ENCODE measurements at regions not wholly inside any gene's neighbourhood (a gene's known extent, or its start where the extent isn't known, plus 50 kb on each side); places are given as distances from the start of the nearest gene placed in this dataset.

GRCh38 chr21:16199539-16199938 lies 469.8 kb downstream of the USP25 start:
- Histone ChIP-seq H3K27ac (no peak overlapping the region), H3K4me3 (no peak overlapping the region), H3K36me3 (no peaks in the 10 kb centered on the region), H3K27me3 (no peaks in the 10 kb centered on the region), H3K4me1 (peaks cover 0 to 26% (median 0%) of the 10 kb centered on the region in 9 donors), H3K9me3 (peaks cover 0 to 20% (median 0%) of the 10 kb centered on the region in 11 donors)
- intact Hi-C loops (cut with DNase I) = loop anchor here in 5 of 10 donors (5.0 to 10.0 kb wide), 7 partner anchors 103 to 225 kb away; no protein-coding TSS in a partner anchor
- TF ChIP-seq CTCF (IDR thresholded peaks at IDR 0.05) = no peak
- ATAC-seq (no peak), DNase-seq (no peak)
- 0 to 9% methylated on average over 1 of the region's 1 CpG for WGBS, 2 donors

GRCh38 chr21:16201718-16202117 lies 471.9 kb downstream of the USP25 start:
- peaks cover 0 to 13% (median 0%) of the 10 kb centered on the region in 9 donors for H3K4me1 ChIP-seq
- intact Hi-C loops (cut with DNase I) = no loop called here
- ATAC-seq (no peak), DNase-seq (no peak)
- H3K27me3 ChIP-seq = no peaks in the 10 kb centered on the region
- 96 to 100% methylated on average over 1 of the region's 1 CpG for WGBS, 2 donors
- TF ChIP-seq CTCF (IDR thresholded peaks at IDR 0.05) = no peak
- no peaks in the 10 kb centered on the region for H3K36me3 ChIP-seq
- H3K9me3 ChIP-seq = peaks cover 0 to 20% (median 0%) of the 10 kb centered on the region in 11 donors
- no peak overlapping the region for H3K4me3 ChIP-seq
- H3K27ac ChIP-seq = no peak overlapping the region

- no peak for TF ChIP-seq CTCF (IDR thresholded peaks at IDR 0.05)
Measured at GRCh38 chr21:16205527-16205926, 475.7 kb downstream of the USP25 start.

DNA sequence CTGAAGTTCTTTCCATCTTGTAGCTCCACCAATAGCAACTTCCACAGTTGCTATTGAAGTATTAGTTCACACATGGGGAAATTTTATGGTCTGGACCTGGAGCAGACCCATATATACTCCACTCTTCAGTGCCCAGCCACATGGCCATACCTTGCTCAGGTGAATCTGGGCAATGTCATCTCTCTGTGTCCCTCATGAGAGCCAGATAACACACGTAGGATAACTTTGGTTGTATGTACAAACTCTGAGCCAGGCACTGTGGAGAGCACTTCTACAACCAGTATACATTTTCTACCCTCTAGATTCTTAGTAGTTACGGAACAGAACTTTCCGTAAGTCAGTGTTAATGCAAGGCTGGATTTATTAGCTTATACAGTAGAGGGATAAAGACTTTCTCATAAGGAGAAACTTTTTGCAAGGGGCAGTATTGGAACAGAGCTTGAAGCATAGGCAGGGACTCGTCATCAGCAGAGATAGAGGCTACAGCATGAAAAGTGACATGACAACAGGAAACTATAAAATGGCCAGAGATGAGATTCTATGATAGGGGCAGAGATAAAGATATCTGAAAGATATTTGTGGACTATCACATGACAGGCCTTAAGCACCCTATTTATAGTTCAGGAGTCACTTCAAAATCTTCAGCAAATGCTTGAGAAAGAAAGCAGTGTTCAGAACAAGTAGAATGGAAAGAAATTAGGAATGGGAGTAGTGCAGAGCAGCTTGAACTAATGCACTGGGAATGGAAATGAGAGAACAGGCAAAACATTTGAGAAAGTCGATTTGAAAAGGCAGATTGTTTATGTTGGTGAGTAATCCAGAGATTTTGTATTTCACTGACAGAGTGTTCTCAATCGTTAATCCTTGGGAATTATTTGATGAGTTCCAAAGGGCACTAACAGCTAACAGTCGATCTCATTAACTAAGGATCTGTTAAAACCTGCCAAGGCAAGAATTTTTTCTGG lies 481.8 kb downstream of the USP25 start:
- Histone ChIP-seq H3K4me3 (peak overlapping the region in 3 of 10 donors; percentile 17 to 24 (median 23)), H3K36me3 (no peaks in the 10 kb centered on the region), H3K27me3 (no peaks in the 10 kb centered on the region), H3K4me1 (peaks cover 0 to 43% (median 14%) of the 10 kb centered on the region in 9 donors), H3K27ac (peak overlapping the region; percentile 13 to 60 (median 34)), H3K9me3 (no peaks in the 10 kb centered on the region)
- intact Hi-C loops (cut with DNase I) = loop anchor here in 1 of 10 donors (10.0 kb wide), 1 partner anchor 223 kb away; no protein-coding TSS in a partner anchor
- 49 to 55% methylated on average over 7 of the region's 7 CpGs for WGBS, 2 donors
- DNase-seq (no peak), ATAC-seq (peak in 7 of 8 donors; percentile 38 to 62 (median 55))
- TF ChIP-seq CTCF (IDR thresholded peaks at IDR 0.05) = no peak

More at GRCh38 chr21:16205527-16205926, 475.7 kb downstream of the USP25 start:
- peaks cover 0 to 4% (median 0%) of the 10 kb centered on the region in 11 donors for H3K9me3 ChIP-seq
- H3K36me3 ChIP-seq = no peaks in the 10 kb centered on the region
- no peak overlapping the region for H3K27ac ChIP-seq
- H3K4me1 ChIP-seq = no peaks in the 10 kb centered on the region
- WGBS, 2 donors = 64 to 68% methylated on average over 3 of the region's 3 CpGs
- DNase-seq = no peak
- ATAC-seq = no peak
- no peak overlapping the region for H3K4me3 ChIP-seq
- intact Hi-C loops (cut with DNase I) = no loop called here
- H3K27me3 ChIP-seq = no peaks in the 10 kb centered on the region
